Rectal smooth muscle tissue (tissue), 1 donor: ENCODE measurements at regions not wholly inside any gene's neighbourhood (a gene's known extent, or its start where the extent isn't known, plus 50 kb on each side); places are given as distances from the start of the nearest gene placed in this dataset.
"Not testable (repeated sequence)": the region's sequence is repeated elsewhere in the genome, so short reads cannot be mapped to it uniquely, and the experiment has no call there.

Source experiments
- H3K27ac ChIP-seq: one replicate; pipeline ENCODE4 v1.7.0; 2013; ENCODE audit warnings: low read depth, low read length, inconsistent platforms
- H3K27me3 ChIP-seq: one replicate; pipeline ENCODE4 v1.7.0; 2013; ENCODE audit warnings: low read length; ENCODE audit not compliant: control insufficient read depth, insufficient read depth
- H3K36me3 ChIP-seq: one replicate; pipeline ENCODE4 v1.7.0; 2013; ENCODE audit warnings: low read length; ENCODE audit not compliant: control insufficient read depth, insufficient read depth
- H3K4me1 ChIP-seq: one replicate; pipeline ENCODE4 v1.7.0; 2013; ENCODE audit warnings: low read length; ENCODE audit not compliant: control insufficient read depth, insufficient read depth
- H3K4me3 ChIP-seq: one replicate; pipeline ENCODE4 v1.7.0; 2013; ENCODE audit warnings: low read length
- H3K9ac ChIP-seq: one replicate; pipeline ENCODE4 v1.7.0; 2013; ENCODE audit warnings: low read length

- no peak overlapping the region for H3K4me3 ChIP-seq
- no peak overlapping the region for H3K27ac ChIP-seq
- no peak overlapping the region for H3K9ac ChIP-seq
- no peaks in the 10 kb centered on the region for H3K27me3 ChIP-seq
- H3K36me3 ChIP-seq: no peaks in the 10 kb centered on the region
- peaks cover 13% of the 10 kb centered on the region for H3K4me1 ChIP-seq
Measured at GRCh38 chr1:54481201-54481884, 66.7 kb upstream of the ACOT11 start.

GRCh38 chr1:54480525-54480848 lies 67.5 kb upstream of the ACOT11 start:
- Histone ChIP-seq H3K27ac (no peak overlapping the region), H3K9ac (no peak overlapping the region), H3K27me3 (no peaks in the 10 kb centered on the region), H3K4me1 (peaks cover 15% of the 10 kb centered on the region), H3K4me3 (no peak overlapping the region), H3K36me3 (no peaks in the 10 kb centered on the region)

- H3K27ac ChIP-seq: no peak overlapping the region
- peaks cover 15% of the 10 kb centered on the region for H3K4me1 ChIP-seq
- no peak overlapping the region for H3K9ac ChIP-seq
- no peaks in the 10 kb centered on the region for H3K27me3 ChIP-seq
- H3K4me3 ChIP-seq: no peak overlapping the region
- H3K36me3 ChIP-seq: no peaks in the 10 kb centered on the region
Measured at GRCh38 chr1:54479841-54480524, 68.0 kb upstream of the ACOT11 start.

GRCh38 chr1:54479251-54479650 lies 68.8 kb upstream of the ACOT11 start:
- Histone ChIP-seq H3K4me1 (peaks cover 18% of the 10 kb centered on the region), H3K27ac (no peak overlapping the region), H3K4me3 (no peak overlapping the region), H3K27me3 (no peaks in the 10 kb centered on the region), H3K36me3 (no peaks in the 10 kb centered on the region), H3K9ac (no peak overlapping the region)

GRCh38 chr1:54477153-54477561 lies 70.9 kb upstream of the ACOT11 start:
- no peaks in the 10 kb centered on the region for H3K27me3 ChIP-seq
- peaks cover 18% of the 10 kb centered on the region for H3K4me1 ChIP-seq
- no peak overlapping the region for H3K9ac ChIP-seq
- H3K4me3 ChIP-seq: no peak overlapping the region
- no peaks in the 10 kb centered on the region for H3K36me3 ChIP-seq
- H3K27ac ChIP-seq: no peak overlapping the region

- no peak overlapping the region for H3K9ac ChIP-seq
- no peaks in the 10 kb centered on the region for H3K27me3 ChIP-seq
- H3K36me3 ChIP-seq: no peaks in the 10 kb centered on the region
- no peak overlapping the region for H3K4me3 ChIP-seq
- H3K4me1 ChIP-seq: peaks cover 18% of the 10 kb centered on the region
- peak overlapping the region; percentile 85 for H3K27ac ChIP-seq
Measured at GRCh38 chr1:54476530-54477109, 70.4 kb upstream of the SSBP3 start.

- H3K27ac ChIP-seq: peak overlapping the region; percentile 85
- peak overlapping the region; percentile 44 for H3K4me3 ChIP-seq
- H3K9ac ChIP-seq: no peak overlapping the region
Measured at GRCh38 chr1:54475946-54476516, 69.8 kb upstream of the SSBP3 start.

GRCh38 chr1:54475357-54475881 lies 69.2 kb upstream of the SSBP3 start:
- H3K4me1 ChIP-seq: peaks cover 18% of the 10 kb centered on the region
- no peaks in the 10 kb centered on the region for H3K36me3 ChIP-seq
- peak overlapping the region; percentile 44 for H3K4me3 ChIP-seq
- no peaks in the 10 kb centered on the region for H3K27me3 ChIP-seq
- H3K27ac ChIP-seq: peak overlapping the region; percentile 85
- H3K9ac ChIP-seq: no peak overlapping the region

More at GRCh38 chr1:54475946-54476516, 69.8 kb upstream of the SSBP3 start:
- H3K36me3 ChIP-seq: no peaks in the 10 kb centered on the region
- H3K27me3 ChIP-seq: no peaks in the 10 kb centered on the region
- H3K4me1 ChIP-seq: peaks cover 18% of the 10 kb centered on the region

GRCh38 chr1:54474310-54475251 lies 68.4 kb upstream of the SSBP3 start:
- Histone ChIP-seq H3K9ac (no peak overlapping the region), H3K27ac (peak overlapping the region; percentile 85), H3K4me3 (peak overlapping the region; percentile 44), H3K4me1 (peaks cover 18% of the 10 kb centered on the region), H3K27me3 (no peaks in the 10 kb centered on the region), H3K36me3 (no peaks in the 10 kb centered on the region)

- Histone ChIP-seq H3K4me1 (peaks cover 16% of the 10 kb centered on the region), H3K4me3 (no peak overlapping the region), H3K9ac (no peak overlapping the region), H3K36me3 (no peaks in the 10 kb centered on the region), H3K27me3 (no peaks in the 10 kb centered on the region), H3K27ac (no peak overlapping the region)
Measured at GRCh38 chr1:54471588-54471987, 65.4 kb upstream of the SSBP3 start.

- not testable (repeated sequence) for H3K27ac ChIP-seq, H3K9ac ChIP-seq, H3K4me3 ChIP-seq, H3K27me3 ChIP-seq, H3K36me3 ChIP-seq, H3K4me1 ChIP-seq
Measured at GRCh38 chr1:54469444-54469843, 63.2 kb upstream of the SSBP3 start.
